Natural killer cell (primary cell): ENCODE measurements at regions not wholly inside any gene's neighbourhood (a gene's known extent, or its start where the extent isn't known, plus 50 kb on each side); places are given as distances from the start of the nearest gene placed in this dataset.

Experiments used
- ATAC-seq, 3 donors: fragments of 150-1000 bp in 2 of 3; fragments of 200-7000 bp in 1 of 3; cut with Tn5 transposase; 1 replicate in 1 of 3; 2 replicates in 2 of 3; pipeline ENCODE4 v1.10.0; 2021; ENCODE audit warnings: mild to moderate bottlenecking in 2 of 3, moderate library complexity in 2 of 3
- DNase-seq, 2 donors: peaks; one replicate each; pipeline versions ENCODE4 v3.0.0 to v3.0.0-alpha.2; 2013 to 2021; ENCODE audit warnings: mixed read lengths in 1 of 2
- H3K27ac ChIP-seq: one replicate; pipeline ENCODE4 v1.5.1; 2013; ENCODE audit warnings: mild to moderate bottlenecking, low read length
- H3K27me3 ChIP-seq: one replicate; pipeline ENCODE4 v1.6.1; 2013; ENCODE audit warnings: low read length; ENCODE audit not compliant: control insufficient read depth, insufficient read depth
- H3K36me3 ChIP-seq: one replicate; pipeline ENCODE4 v1.6.1; 2013; ENCODE audit warnings: low read length; ENCODE audit not compliant: control insufficient read depth, insufficient read depth
- H3K4me1 ChIP-seq: one replicate; pipeline ENCODE4 v1.6.1; 2013; ENCODE audit warnings: low read length; ENCODE audit not compliant: control insufficient read depth, insufficient read depth
- H3K4me3 ChIP-seq: one replicate; pipeline ENCODE4 v1.5.1; 2013; ENCODE audit warnings: low read length
- H3K9me3 ChIP-seq: one replicate; pipeline ENCODE4 v1.6.1; 2013; ENCODE audit warnings: low read length; ENCODE audit not compliant: control insufficient read depth, insufficient read depth
- H3K27ac Mint-ChIP-seq, 2 donors: one replicate each; pipeline ENCODE4 v1.8.0; 2022; ENCODE audit warnings: mild to moderate bottlenecking in 2 of 2, mixed read lengths in 2 of 2, moderate library complexity in 1 of 2
- H3K27me3 Mint-ChIP-seq, 2 donors: one replicate each; pipeline ENCODE4 v1.8.0; 2022; ENCODE audit warnings: low read depth in 2 of 2, mixed read lengths in 2 of 2
- H3K36me3 Mint-ChIP-seq: one replicate; pipeline ENCODE4 v1.8.0; 2022; ENCODE audit warnings: mixed read lengths
- H3K4me1 Mint-ChIP-seq, 2 donors: one replicate each; pipeline ENCODE4 v1.8.0; 2022; ENCODE audit warnings: mixed read lengths in 2 of 2
- H3K4me3 Mint-ChIP-seq: one replicate; pipeline ENCODE4 v1.8.0; 2022; ENCODE audit warnings: mild to moderate bottlenecking, moderate library complexity, mixed read lengths
- H3K9me3 Mint-ChIP-seq, 2 donors: one replicate each; pipeline ENCODE4 v1.8.0; 2022; ENCODE audit warnings: mixed read lengths in 2 of 2
- CTCF ChIP-seq: fragments of 200-600 bp; IDR thresholded peaks from one replicate; pipeline ENCODE4 v1.8.0; 2022; ENCODE audit warnings: antibody characterized with exemption
- WGBS: methylation state at CpG from one replicate; pipeline ENCODE4 v1.1.7; 2013; ENCODE audit warnings: missing lambda C conversion rate; ENCODE audit not compliant: insufficient coverage; 5-methylcytosine and 5-hydroxymethylcytosine counted together
- intact Hi-C: fragments of 100-400 bp; cut with micrococcal nuclease; formaldehyde crosslinking; loops from one replicate; pipeline ENCODE4 v1.14.2; 2022

GRCh38 chr17:34770586-34770985 is 190.7 kb downstream of the CCT6B start:
- Histone ChIP-seq H3K4me3 (no peak overlapping the region), H3K9me3 (no peaks in the 10 kb centered on the region), H3K4me1 (no peaks in the 10 kb centered on the region), H3K36me3 (no peaks in the 10 kb centered on the region), H3K27me3 (no peaks in the 10 kb centered on the region), H3K27ac (no peak overlapping the region)
- Mint-ChIP-seq H3K27ac (no peak overlapping the region), H3K4me1 (no peaks in the 10 kb centered on the region), H3K9me3 (no peaks in the 10 kb centered on the region), H3K27me3 (peaks cover 11 to 18% of the 10 kb centered on the region in 2 donors), H3K36me3 (no peaks in the 10 kb centered on the region), H3K4me3 (no peak overlapping the region)
- no peak for TF ChIP-seq CTCF
- no peak for DNase-seq
- intact Hi-C loops = no loop called here
- WGBS = 69% methylated on average over 1 of the region's 3 CpGs
- ATAC-seq = no peak

GRCh38 chr17:34769899-34770298 is 190.5 kb downstream of the TMEM132E start:
- Histone ChIP-seq H3K4me1 (no peaks in the 10 kb centered on the region), H3K36me3 (no peaks in the 10 kb centered on the region), H3K9me3 (no peaks in the 10 kb centered on the region), H3K27ac (no peak overlapping the region), H3K4me3 (no peak overlapping the region), H3K27me3 (no peaks in the 10 kb centered on the region)
- H3K27ac Mint-ChIP-seq = no peak overlapping the region
- no peak for DNase-seq
- H3K36me3 Mint-ChIP-seq = no peaks in the 10 kb centered on the region
- H3K4me1 Mint-ChIP-seq = no peaks in the 10 kb centered on the region
- H3K27me3 Mint-ChIP-seq = peaks cover 11 to 18% of the 10 kb centered on the region in 2 donors
- intact Hi-C loops = no loop called here
- TF ChIP-seq CTCF = no peak
- H3K4me3 Mint-ChIP-seq = no peak overlapping the region
- WGBS = 83% methylated on average over 2 of the region's 2 CpGs
- no peaks in the 10 kb centered on the region for H3K9me3 Mint-ChIP-seq
- ATAC-seq = no peak

GRCh38 chr17:34769049-34769448 is 189.7 kb downstream of the TMEM132E start:
- no peak for DNase-seq
- Histone ChIP-seq H3K4me1 (no peaks in the 10 kb centered on the region), H3K27me3 (no peaks in the 10 kb centered on the region), H3K4me3 (no peak overlapping the region), H3K36me3 (no peaks in the 10 kb centered on the region), H3K9me3 (no peaks in the 10 kb centered on the region), H3K27ac (no peak overlapping the region)
- 79% methylated on average over 2 of the region's 2 CpGs for WGBS
- H3K9me3 Mint-ChIP-seq = no peaks in the 10 kb centered on the region
- H3K36me3 Mint-ChIP-seq = no peaks in the 10 kb centered on the region
- no peaks in the 10 kb centered on the region for H3K4me1 Mint-ChIP-seq
- peaks cover 10 to 18% of the 10 kb centered on the region in 2 donors for H3K27me3 Mint-ChIP-seq
- no peak for ATAC-seq
- H3K27ac Mint-ChIP-seq = no peak overlapping the region
- intact Hi-C loops = no loop called here
- no peak overlapping the region for H3K4me3 Mint-ChIP-seq
- no peak for TF ChIP-seq CTCF

- TF ChIP-seq CTCF = no peak
- DNase-seq = no peak
These were observed 185.9 kb downstream of the TMEM132E start for GRCh38 chr17:34765291-34765690.

More at GRCh38 chr17:34765291-34765690, 185.9 kb downstream of the TMEM132E start:
- H3K9me3 Mint-ChIP-seq = no peaks in the 10 kb centered on the region
- no peak overlapping the region for H3K4me3 Mint-ChIP-seq
- WGBS = 89% methylated on average over 4 of the region's 5 CpGs
- H3K4me1 Mint-ChIP-seq = no peaks in the 10 kb centered on the region
- H3K27me3 ChIP-seq = no peaks in the 10 kb centered on the region
- no peak for ATAC-seq
- no peak overlapping the region for H3K27ac Mint-ChIP-seq
- no peaks in the 10 kb centered on the region for H3K36me3 ChIP-seq
- H3K27ac ChIP-seq = no peak overlapping the region
- no peak overlapping the region for H3K4me3 ChIP-seq
- no peaks in the 10 kb centered on the region for H3K36me3 Mint-ChIP-seq
- intact Hi-C loops = no loop called here
- peaks cover 16 to 36% of the 10 kb centered on the region in 2 donors for H3K27me3 Mint-ChIP-seq
- H3K9me3 ChIP-seq = no peaks in the 10 kb centered on the region
- no peaks in the 10 kb centered on the region for H3K4me1 ChIP-seq
